K562 (cell line): ENCODE measurements at regions not wholly inside any gene's neighbourhood (a gene's known extent, or its start where the extent isn't known, plus 50 kb on each side); places are given as distances from the start of the nearest gene placed in this dataset.

Source experiments
- AFF1 ChIP-seq, 2 experiments: fragments of 450-650 bp; IDR thresholded peaks; 2 replicates each; pipeline ENCODE4 v1.6.1; 2018; ENCODE audit warnings: mild to moderate bottlenecking in 2 of 2, low read depth in 1 of 2; ENCODE audit not compliant: partially characterized antibody in 2 of 2
- ARHGAP35 ChIP-seq: fragments of 450-650 bp; IDR thresholded peaks from 2 replicates; pipeline ENCODE4 v1.6.1; 2018; ENCODE audit not compliant: partially characterized antibody
- CBFA2T3 ChIP-seq: fragments of 450-650 bp; IDR thresholded peaks from 2 replicates; pipeline ENCODE4 v1.6.1; 2017
- GATAD2A ChIP-seq: fragments of 450-650 bp; IDR thresholded peaks from 2 replicates; pipeline ENCODE4 v1.6.1; 2017
- JUND ChIP-seq, 2 experiments: IDR thresholded peaks; 2 replicates in 1 of 2; 3 replicates in 1 of 2; pipeline ENCODE4 v1.6.1; 2011; ENCODE audit warnings: borderline replicate concordance in 2 of 2, low read depth in 2 of 2, low read length in 2 of 2, improper control_type of control experiment in 1 of 2, missing biosample characterization in 1 of 2, missing genetic modification characterization in 1 of 2, missing genetic modification reagents in 1 of 2
- NR3C1 ChIP-seq: sonication (generic); formaldehyde crosslinking; IDR thresholded peaks from 2 replicates; pipeline ENCODE4 v1.8.1; 2022; ENCODE audit warnings: missing genetic modification reagents
- PHF8 ChIP-seq: fragments of 200-600 bp; sonication (generic); IDR thresholded peaks from 2 replicates; pipeline ENCODE4 v1.6.1; 2012; ENCODE audit warnings: mixed run types, mild to moderate bottlenecking, inconsistent platforms, low read length, moderate library complexity, borderline replicate concordance
- POLR2B ChIP-seq: fragments of 450-650 bp; IDR thresholded peaks from 2 replicates; pipeline ENCODE4 v1.6.1; 2018; ENCODE audit warnings: low read depth; ENCODE audit not compliant: partially characterized antibody
- SOX6 ChIP-seq: fragments of 450-650 bp; IDR thresholded peaks from 2 replicates; pipeline ENCODE4 v1.6.1; 2014; ENCODE audit warnings: mild to moderate bottlenecking
- SREBF1 ChIP-seq: fragments of 150-350 bp; IDR thresholded peaks from 2 replicates; pipeline ENCODE4 v1.6.1; 2014; ENCODE audit warnings: antibody characterized with exemption, low read depth, low read length, borderline replicate concordance
- ZNF507 ChIP-seq: conservative IDR thresholded peaks from 2 replicates; pipeline ENCODE4 v1.6.1; 2017; ENCODE audit warnings: missing genetic modification characterization, missing compliant biosample characterization
- ZNF668 ChIP-seq: fragments of 250-450 bp; sonication (Bioruptor Pico); IDR thresholded peaks from 2 replicates; pipeline ENCODE4 v1.8.0; 2022; ENCODE audit warnings: mild to moderate bottlenecking, inconsistent platforms
- TF ChIP-seq, protein P1 (sequence below): fragments of 200-400 bp; formaldehyde crosslinking; IDR thresholded peaks from 2 replicates; pipeline ENCODE4 v1.6.1; 2017; ENCODE audit warnings: mild to moderate bottlenecking, low read depth, low read length, moderate library complexity
- TF ChIP-seq, protein P2 (sequence below): IDR thresholded peaks from 2 replicates; pipeline ENCODE4 v1.6.1; 2011; ENCODE audit not compliant: insufficient read length; ENCODE audit errors: extremely low read depth

GRCh38 chr10:43772171-43772570 lies 123.5 kb upstream of the ZNF32 start (continued):
- TF ChIP-seq AFF1 (IDR thresholded peaks at IDR 0.05; ENCODE audit: low read depth in 1 of 2, partially characterized antibody in 2 of 2) (no peak), GATAD2A (no peak), ZNF507 (no peak), NR3C1 (CRISPR knock-in tag) (no peak), SREBF1 (no peak), ARHGAP35 (no peak), JUND (IDR thresholded peaks at IDR 0.05; ENCODE audit: borderline replicate concordance, low read depth, low read length) (no peak), JUND (tag; IDR thresholded peaks at IDR 0.05; ENCODE audit: borderline replicate concordance, low read depth, low read length) (no peak), ZNF668 (no peak), CBFA2T3 (no peak), POLR2B (no peak), SOX6 (no peak), PHF8 (no peak)
- TF ChIP-seq, protein P1, sequence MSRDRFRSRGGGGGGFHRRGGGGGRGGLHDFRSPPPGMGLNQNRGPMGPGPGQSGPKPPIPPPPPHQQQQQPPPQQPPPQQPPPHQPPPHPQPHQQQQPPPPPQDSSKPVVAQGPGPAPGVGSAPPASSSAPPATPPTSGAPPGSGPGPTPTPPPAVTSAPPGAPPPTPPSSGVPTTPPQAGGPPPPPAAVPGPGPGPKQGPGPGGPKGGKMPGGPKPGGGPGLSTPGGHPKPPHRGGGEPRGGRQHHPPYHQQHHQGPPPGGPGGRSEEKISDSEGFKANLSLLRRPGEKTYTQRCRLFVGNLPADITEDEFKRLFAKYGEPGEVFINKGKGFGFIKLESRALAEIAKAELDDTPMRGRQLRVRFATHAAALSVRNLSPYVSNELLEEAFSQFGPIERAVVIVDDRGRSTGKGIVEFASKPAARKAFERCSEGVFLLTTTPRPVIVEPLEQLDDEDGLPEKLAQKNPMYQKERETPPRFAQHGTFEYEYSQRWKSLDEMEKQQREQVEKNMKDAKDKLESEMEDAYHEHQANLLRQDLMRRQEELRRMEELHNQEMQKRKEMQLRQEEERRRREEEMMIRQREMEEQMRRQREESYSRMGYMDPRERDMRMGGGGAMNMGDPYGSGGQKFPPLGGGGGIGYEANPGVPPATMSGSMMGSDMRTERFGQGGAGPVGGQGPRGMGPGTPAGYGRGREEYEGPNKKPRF = no peak
- TF ChIP-seq, protein P2, sequence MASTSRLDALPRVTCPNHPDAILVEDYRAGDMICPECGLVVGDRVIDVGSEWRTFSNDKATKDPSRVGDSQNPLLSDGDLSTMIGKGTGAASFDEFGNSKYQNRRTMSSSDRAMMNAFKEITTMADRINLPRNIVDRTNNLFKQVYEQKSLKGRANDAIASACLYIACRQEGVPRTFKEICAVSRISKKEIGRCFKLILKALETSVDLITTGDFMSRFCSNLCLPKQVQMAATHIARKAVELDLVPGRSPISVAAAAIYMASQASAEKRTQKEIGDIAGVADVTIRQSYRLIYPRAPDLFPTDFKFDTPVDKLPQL = no peak
